ENCODE measurements at regions not wholly inside any gene's neighbourhood (a gene's known extent, or its start where the extent isn't known, plus 50 kb on each side); places are given as distances from the start of the nearest gene placed in this dataset.
"Not testable (repeated sequence)": the region's sequence is repeated elsewhere in the genome, so short reads cannot be mapped to it uniquely, and the experiment has no call there.

DNA sequence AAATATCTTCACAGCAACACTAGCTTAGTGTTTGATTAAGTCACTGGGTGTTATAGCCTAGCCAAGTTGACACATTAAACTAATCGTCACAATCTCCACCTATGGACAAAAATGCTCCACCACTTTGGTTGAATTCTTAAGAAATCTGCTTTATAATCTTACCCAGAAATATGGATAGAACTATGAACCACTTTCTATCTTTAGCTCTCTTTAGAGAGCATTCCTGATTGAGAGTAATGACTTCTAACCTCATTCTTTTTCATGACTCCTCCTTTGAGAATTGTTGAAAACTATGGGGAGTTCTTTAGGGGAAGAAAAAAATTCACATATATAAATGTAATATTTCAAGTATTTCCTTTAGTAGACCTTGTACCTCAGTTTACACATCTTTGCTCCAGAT, 1282.2 kb upstream of the ZEB2 start:
- ATAC-seq (no peak), DNase-seq (no peak)
- intact Hi-C loops (cut with micrococcal nuclease) = no loop called here

DNA sequence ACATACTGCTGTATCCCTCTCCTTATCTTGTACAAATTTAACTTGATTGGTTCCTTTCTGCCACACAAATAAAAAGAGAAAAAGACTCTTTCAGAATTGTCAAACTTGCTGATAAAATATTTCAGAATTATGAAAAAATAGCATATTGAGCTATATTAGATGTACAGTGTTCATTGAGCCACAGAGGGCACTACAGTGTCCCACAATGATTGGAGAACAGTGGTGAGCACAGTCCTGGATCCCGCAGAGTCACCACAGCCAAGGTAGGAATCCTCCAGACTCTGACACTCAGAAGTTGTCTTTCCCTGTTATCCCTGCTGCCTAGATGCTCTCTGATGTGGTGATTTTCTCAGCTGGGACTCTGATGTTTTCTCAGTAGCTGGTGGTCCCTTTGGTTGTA, 1281.3 kb upstream of the ZEB2 start:
- ATAC-seq = no peak
- intact Hi-C loops (cut with micrococcal nuclease) = no loop called here
- DNase-seq = no peak

DNA sequence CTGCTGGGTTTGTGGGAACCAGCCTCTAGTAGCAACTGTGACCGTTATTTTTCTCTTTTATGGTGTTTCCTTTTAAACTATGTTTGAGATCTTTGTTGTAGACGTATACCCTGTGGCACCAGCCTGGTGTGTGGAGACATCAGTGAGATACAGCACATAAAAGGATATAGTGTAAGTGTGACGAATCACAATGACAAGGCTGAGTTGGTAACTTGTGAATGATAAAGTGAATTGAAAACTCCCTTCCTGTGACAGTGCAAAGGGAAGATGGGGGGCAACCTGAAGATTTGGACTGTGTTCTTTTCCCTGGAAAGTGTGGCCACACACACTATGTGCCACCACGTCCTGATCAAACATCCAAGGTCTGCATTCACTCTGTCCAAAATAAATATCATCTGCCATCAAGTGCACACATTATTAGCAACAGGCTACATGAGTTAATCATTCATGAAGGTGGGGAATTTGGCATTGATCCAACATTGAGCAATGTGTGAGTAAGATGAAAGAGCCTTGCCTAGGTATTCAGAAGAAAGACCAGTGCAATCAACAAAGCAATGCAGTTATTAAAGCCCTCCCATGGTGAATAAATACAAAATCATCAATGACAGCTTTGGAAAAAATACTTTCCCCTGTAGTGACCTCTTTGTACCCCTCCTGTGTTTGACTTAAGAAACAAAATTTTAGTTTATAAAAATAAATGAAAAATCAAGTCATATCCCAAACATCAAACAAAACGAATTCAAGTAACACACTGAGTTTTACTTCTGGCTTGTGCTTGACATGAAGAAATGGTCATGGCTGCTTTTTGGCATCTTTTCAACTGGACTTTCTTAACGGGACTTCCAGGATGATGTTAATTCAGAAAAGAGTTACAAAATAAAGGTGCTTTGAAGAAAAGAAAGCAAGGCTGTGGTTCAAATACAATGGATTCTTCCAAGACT, 1280.5 kb upstream of the ZEB2 start:
- DNase-seq (no peak), ATAC-seq (no peak)
- intact Hi-C loops (cut with micrococcal nuclease) = no loop called here

DNA sequence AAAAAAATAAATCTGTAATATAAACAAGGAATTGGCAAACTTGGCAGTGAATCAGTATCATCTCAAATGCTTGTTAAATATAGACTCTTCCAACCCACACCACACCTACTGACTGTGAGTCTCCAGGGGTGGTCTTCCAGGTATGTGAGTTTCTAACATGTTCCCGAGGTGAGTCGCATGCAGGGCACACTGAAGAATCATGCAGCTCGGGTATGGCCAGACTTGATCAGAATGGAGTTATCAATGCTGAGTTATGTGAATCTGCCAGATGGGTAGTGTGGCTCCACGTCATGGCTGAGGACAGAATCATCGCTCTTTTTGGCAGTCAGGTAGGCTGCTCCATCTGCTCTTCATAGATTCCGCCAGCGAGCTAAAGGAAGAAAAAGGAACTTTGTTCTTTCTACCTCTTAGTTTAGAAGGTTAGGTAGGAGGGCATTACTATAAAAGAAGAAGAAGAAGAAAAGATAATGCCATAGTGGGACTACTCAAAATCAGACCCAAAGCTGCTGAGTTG, 1279.7 kb upstream of the ZEB2 start:
- intact Hi-C loops (cut with micrococcal nuclease) = no loop called here
- DNase-seq = no peak
- no peak for ATAC-seq

DNA sequence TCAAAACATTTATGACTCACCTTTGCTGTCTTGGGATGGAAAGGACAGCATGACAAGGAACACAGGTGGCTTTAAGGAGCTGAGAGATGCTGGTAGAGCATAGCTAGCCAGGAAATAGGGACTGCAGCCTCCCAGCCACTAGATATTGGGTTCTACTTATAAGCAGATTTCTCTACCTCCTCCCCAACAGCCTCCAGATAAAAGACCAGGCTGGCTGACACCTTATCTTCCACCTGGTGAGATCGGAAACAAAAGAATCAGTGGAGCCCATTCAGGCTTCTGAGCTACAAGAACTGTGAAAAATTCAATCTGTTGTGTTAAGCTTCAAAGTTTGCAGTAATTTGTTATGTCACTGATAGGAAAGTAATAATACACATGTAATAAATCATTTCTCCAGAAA, 1278.5 kb upstream of the ZEB2 start:
- intact Hi-C loops (cut with micrococcal nuclease) = no loop called here
- no peak for ATAC-seq

DNA sequence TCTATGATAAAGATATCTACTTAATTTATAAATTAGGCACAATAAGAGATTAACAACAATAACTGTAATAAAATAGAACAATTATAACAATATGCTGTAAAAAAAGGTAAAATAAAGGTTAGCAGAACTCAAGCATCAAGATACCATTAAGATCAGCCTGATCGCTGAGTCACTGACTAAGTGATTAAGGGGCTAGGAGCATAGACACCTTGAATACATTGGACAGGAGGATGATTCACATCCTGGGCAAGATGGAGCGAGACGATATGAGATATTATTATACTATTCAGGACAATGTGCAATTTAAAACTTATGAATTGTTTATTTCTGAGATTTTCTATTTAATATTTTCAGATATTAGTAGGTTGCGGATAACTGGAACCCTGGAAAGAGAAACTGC, 1277.8 kb upstream of the ZEB2 start:
- intact Hi-C loops (cut with micrococcal nuclease) = no loop called here
- DNase-seq = no peak
- no peak for ATAC-seq

More for the DNA sequence above, 1278.5 kb upstream of the ZEB2 start:
- DNase-seq = no peak

DNA sequence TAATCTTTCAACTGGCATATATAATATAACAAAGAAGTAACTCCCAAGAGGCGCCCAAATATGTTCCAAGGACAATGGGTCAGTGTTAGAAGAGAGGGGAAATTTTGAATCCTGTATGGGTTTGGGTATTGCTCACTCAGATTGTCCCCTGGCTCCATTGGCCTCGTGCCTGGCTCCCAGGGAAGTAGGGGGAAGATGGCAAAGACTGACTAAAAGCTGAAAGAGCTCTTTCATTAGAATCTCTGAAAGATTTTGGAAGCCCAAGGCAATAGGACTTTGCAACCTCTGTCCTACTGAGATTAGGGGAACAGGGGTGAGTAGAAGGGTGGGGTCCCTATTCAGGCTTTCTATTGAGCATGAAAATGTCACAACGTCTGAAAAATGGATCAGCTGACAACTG, 1272.8 kb upstream of the ZEB2 start:
- intact Hi-C loops (cut with micrococcal nuclease) = no loop called here
- ATAC-seq (peak; percentile 55), DNase-seq (peak; percentile 42)

DNA sequence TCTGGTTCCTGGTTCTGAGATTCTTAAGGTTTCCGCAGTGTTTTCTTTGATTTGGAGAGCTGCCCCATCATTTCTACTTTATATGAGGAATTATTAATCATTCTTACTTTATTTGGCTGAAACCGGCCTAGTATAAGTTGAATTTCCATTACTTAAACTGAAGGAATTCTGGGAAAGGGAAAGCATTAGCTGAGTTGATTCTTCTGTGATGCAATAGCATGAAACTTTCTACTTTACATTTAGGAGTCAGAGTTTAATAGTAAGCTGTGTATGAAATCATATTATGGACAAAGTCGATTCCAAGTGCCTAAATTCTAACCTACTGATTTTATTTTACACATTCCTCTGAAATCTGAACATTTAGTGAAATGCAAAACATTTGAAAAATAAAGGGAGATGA, 1269.7 kb upstream of the ZEB2 start:
- ATAC-seq (no peak), DNase-seq (no peak)
- intact Hi-C loops (cut with micrococcal nuclease) = no loop called here

DNA sequence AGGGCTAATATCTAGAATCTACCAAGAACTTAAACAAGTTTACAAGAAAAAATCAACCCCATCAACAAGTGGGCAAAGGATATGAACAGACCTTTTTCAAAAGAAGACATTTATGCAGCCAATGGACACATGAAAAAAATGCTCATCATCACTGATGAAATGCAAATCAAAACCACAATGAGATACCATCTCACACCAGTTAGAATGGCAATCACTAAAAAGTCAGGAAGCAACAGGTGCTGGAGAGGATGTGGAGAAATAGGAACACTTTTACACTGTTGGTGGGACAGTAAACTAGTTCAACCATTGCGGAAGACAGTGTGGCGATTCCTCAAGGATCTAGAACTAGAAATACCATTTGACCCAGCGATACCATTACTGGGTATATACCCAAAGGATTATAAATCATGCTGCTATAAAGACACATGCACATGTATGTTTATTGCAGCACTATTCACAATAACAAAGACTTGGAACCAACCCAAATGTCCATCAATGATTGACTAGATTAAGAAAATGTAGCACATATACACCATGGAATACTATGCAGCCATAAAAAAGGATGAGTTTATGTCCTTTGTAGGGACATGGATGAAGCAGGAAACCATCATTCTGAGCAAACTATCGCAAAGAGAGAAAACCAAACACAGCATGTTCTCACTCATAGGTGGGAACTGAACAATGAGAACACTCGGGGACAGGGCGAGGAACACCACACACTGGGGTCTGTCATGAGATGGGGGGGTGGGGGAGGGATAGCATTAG, 1267.9 kb upstream of the ZEB2 start:
- ATAC-seq; intact Hi-C loops (cut with micrococcal nuclease); DNase-seq: not testable (repeated sequence)

DNA sequence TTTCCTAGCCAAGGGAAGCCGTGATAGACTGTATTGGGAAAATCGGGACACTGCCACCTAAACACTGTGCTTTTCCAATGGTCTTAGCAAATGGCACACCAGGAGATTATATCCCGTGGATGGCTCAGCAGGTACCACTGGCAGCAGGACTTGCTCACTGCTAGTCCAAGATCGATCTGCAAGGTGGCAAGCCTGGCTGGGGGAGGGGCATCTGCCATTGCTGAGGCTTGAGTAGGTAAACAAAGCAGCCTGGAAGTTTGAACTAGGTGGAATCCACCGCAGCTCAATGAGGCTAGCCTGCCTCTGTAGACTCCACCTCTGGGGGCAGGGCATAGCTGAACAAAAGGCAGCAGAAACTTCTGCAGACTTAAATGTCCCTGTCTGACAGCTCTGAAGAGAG, 1262.7 kb upstream of the ZEB2 start:
- intact Hi-C loops (cut with micrococcal nuclease); ATAC-seq; DNase-seq: not testable (repeated sequence)

DNA sequence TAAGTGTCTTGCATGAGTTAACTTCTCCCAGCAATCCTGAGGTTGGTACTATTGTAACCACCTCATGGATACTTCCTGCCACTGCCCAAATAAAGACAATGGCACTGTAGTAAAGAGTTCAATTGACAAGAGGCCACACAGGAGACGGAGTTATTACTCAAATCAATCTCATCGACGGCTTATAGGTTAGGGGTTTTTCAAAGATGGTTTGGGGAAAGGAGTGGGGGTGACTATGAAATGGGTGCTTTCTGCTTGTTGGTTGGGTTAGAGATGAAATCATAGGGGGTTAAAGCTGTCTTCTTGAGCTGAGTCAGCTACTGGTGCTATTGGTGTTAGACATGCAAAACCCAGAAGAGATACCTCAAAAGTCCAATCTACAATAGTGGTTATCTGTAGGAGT, 1258.0 kb upstream of the ZEB2 start:
- ATAC-seq (no peak), DNase-seq (no peak)
- intact Hi-C loops (cut with micrococcal nuclease) = no loop called here

DNA sequence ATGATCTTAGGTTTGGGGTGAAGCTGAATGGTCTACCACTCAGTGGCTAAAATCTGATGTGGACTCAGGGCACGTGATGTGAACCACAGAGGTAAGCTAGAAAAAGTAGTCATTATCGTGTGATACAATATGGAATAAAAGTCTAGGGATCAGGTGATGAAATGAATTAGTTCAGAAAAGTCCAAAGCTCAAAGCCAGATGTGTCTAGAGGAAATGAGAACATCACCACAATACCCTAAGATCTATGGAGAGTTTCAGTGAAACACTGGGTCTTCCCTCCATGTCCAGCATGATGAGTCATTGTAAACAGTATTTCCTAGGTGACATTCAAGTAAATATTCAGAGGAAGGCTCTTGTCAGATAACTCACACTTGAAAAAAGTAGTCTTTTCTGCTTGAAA, 1257.4 kb upstream of the ZEB2 start:
- DNase-seq (no peak), ATAC-seq (no peak)
- intact Hi-C loops (cut with micrococcal nuclease) = no loop called here

DNA sequence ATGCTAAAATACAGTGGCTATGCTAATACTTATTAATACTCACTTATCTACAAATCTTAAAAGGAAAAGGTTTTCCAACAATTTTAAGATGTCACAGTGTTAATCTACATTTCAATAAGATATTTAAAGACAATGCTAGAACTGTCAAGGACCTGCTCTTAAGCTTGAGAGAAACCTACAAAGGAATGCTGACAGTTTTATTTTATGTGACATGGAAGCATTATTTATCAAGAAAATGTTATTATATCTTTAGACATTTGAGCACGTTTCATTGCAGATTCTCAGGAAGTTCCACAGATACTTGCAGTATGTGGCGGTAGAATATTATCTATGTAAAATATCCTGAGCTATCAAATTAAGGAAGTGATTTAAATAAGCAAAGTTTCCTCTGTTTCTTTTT, 1255.7 kb upstream of the ZEB2 start:
- intact Hi-C loops (cut with micrococcal nuclease) = no loop called here
- no peak for ATAC-seq
- no peak for DNase-seq

DNA sequence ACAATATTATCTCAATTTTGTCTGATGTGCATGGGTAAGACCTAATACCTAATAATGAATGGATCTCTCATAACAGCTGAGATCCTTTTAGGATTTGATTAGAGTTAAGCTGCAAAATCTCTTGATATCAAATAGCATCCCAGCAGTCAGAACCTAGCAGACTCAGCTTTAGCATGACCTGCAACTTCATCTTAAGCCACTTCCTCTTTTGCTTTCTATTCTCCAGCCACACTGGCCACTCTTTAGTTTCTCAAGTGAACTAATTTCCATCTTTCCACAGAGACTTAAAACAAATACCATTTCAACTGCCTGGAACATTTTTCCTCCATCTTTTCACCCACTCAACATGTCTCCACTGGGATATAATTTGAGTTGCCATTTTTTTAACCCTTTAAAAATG, 1251.6 kb upstream of the ZEB2 start:
- intact Hi-C loops (cut with micrococcal nuclease) = no loop called here
- DNase-seq = no peak
- no peak for ATAC-seq

DNA sequence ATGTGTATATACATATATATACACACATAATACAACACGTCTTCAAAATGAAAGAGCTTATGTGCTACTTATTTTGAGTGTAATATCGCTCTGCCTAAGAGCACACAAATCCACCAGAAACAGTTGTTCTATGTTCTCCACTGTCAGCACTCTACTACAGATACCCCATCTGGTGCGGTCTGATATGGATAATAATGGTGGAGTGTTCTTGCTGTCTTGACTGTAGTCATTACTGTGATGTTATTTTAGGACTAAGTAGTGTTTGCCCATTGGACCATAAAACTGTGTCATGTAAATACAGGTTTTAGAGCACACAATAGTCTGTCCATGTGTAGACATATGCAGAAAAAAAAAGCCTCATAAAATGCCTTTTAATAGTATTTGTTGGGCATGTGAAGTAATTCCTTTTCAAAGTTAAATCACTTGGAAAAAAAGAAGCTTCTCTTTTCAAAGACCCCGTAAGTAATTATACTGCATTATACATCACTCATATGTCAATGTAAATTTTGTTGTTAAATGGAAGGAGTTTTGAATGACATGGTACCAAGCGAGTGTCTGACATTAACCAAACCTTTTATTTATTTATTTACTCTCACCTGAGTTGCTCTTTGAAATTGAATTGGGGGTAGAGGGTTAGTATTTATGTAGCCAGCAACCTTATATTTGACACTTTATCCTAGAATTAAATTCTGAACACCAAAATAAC, 1249.2 kb upstream of the ZEB2 start:
- ATAC-seq = peak; percentile 32
- DNase-seq = no peak
- intact Hi-C loops (cut with micrococcal nuclease) = no loop called here

DNA sequence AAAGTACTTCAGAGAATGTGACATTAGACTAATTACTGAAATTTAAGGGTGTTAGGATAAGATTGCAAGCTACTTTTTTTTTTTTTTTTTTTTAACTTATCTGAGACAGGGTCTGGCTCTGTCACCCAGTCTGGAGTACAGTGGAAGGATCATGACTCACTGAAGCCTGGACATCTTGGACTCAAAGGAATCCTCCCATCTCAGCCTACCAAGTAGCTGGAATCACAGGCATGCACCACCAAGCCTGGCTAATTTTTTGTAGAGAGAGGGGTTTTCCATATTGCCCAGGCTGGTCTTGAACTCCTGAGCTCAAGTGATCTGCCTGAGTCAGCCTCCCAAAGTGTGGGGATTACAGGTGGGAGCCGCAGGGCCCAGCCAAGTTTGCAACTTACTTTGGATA, 1246.0 kb upstream of the ZEB2 start:
- DNase-seq (no peak), ATAC-seq (no peak)
- intact Hi-C loops (cut with micrococcal nuclease) = no loop called here

DNA sequence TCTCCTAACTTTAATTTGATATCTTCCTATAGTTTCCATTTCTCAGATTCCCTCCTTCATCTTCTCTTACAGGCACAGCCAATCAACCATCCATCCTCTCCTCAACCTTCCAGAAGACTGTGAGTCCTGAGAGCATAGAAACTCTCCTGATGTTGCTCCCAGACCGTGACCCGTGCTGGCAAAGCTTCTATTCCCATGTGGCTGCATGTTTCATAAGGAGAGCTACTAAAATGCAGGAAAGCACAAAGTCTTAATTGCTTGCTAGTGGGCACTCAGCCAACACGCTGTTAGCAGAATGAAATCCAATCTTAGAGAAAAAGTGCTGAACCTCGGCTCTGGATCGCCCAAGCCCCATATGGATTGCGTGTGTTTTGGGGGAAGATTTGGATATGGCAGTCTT, 1244.7 kb upstream of the ZEB2 start:
- ATAC-seq (peak; percentile 82), DNase-seq (peak; percentile 68)
- intact Hi-C loops (cut with micrococcal nuclease) = no loop called here

DNA sequence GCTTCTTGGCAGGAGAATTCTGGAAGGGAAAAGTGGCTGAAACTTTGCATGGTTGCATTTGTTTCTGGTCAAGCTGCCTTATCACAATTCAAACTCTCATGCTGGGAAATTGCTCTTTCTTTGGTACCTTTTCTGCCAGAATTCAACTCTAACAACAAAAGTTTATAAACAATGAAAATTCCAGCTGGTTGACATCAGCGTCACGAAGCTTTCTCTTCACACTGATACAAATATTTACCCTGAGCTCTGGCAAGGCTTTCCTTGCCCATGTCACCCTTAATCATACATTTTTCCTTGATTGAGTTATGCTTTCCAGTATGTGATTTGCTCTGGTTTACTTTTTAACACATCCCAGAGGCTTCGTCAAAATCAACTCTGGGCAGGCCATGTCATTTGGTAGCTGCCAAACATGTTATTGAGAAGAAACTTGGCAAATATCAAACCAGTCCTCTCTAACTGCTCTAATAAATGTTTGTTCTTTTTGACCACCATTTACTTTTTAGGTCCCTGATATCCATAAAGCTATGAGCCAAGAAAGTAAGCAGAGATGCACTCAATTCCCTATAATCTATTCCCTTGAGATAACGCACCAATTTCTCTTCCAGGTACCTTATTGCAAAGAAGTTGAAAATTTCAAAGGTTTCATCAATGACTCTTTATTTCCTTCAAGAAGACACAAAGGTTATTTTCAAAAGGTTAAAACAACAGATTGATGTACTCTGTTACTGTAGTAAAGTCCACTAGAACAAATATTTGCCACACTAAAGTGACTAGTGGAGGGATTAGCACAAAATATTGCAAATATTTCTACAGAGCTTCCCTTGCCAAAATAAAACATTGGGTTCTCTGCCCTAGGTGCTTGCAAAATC, 1241.1 kb upstream of the ZEB2 start:
- DNase-seq (no peak), ATAC-seq (peak; percentile 43)
- intact Hi-C loops (cut with micrococcal nuclease) = no loop called here

All from left ventricle myocardium superior (tissue), 1 donor.